HEK293 (cell line): ENCODE measurements at regions not wholly inside any gene's neighbourhood (a gene's known extent, or its start where the extent isn't known, plus 50 kb on each side); places are given as distances from the start of the nearest gene placed in this dataset.

Experiments
- CTCF ChIA-PET: fragments of 350-600 bp; formaldehyde crosslinking; extraction: SDS; loops from one replicate; lab custom pipeline; 2021; ENCODE audit warnings: antibody characterized with exemption; lab: Yijun Ruan, JAX
- POLR2A ChIA-PET: fragments of 300-600 bp; formaldehyde crosslinking; extraction: SDS; loops from one replicate; lab custom pipeline; 2020; ENCODE audit warnings: antibody characterized with exemption, inconsistent platforms; lab: Yijun Ruan, JAX
- H3K27ac ChIP-seq: fragments of 200-500 bp; sonication (Bioruptor generic); 2 replicates; pipeline ENCODE4 v1.5.1; 2014; ENCODE audit warnings: low read depth, low read length, control low read depth, inconsistent platforms; ENCODE audit errors: extremely low read depth
- H3K36me3 ChIP-seq, 2 experiments: fragments of 200-500 bp in 1 of 2; sonication (Bioruptor generic) in 1 of 2; 1 replicate in 1 of 2; 2 replicates in 1 of 2; pipeline ENCODE4 v1.5.1; 2014 to 2017; ENCODE audit warnings: inconsistent platforms in 2 of 2, low read length in 2 of 2; ENCODE audit not compliant: control insufficient read depth in 2 of 2, insufficient read depth in 1 of 2
- H3K4me1 ChIP-seq: fragments of 200-500 bp; sonication (Bioruptor generic); 2 replicates; pipeline ENCODE4 v1.5.1; 2014; ENCODE audit warnings: mild to moderate bottlenecking, low read length, inconsistent platforms; ENCODE audit not compliant: control insufficient read depth, insufficient read depth
- H3K4me3 ChIP-seq: 2 replicates; pipeline ENCODE4 v1.5.1; 2011; ENCODE audit warnings: low read depth, mild to moderate bottlenecking, control low read depth, low read length, moderate library complexity
- H3K9me3 ChIP-seq: fragments of 200-500 bp; sonication (Bioruptor generic); 2 replicates; pipeline ENCODE4 v1.5.1; 2014; ENCODE audit warnings: low read depth, low read length, inconsistent platforms; ENCODE audit not compliant: control insufficient read depth, insufficient read depth
- HOXD13 ChIP-seq: sonication (generic); formaldehyde crosslinking; IDR thresholded peaks from 2 replicates; pipeline ENCODE4 v1.8.0; 2022; ENCODE audit warnings: missing genetic modification reagents, borderline replicate concordance
- KLF1 ChIP-seq: fragments of 450-650 bp; formaldehyde crosslinking; IDR thresholded peaks from 2 replicates; pipeline ENCODE4 v1.5.1; 2016; ENCODE audit warnings: missing biosample characterization, missing genetic modification characterization
- SCRT2 ChIP-seq: fragments of 450-650 bp; formaldehyde crosslinking; IDR thresholded peaks from 2 replicates; pipeline ENCODE4 v1.5.1; 2016; ENCODE audit warnings: missing biosample characterization, missing genetic modification characterization
- YY1 ChIP-seq: fragments of 450-650 bp; formaldehyde crosslinking; IDR thresholded peaks from 2 replicates; pipeline ENCODE4 v1.5.1; 2018; ENCODE audit warnings: missing biosample characterization, missing genetic modification characterization
- ZBTB1 ChIP-seq: fragments of 450-650 bp; formaldehyde crosslinking; IDR thresholded peaks from 2 replicates; pipeline ENCODE4 v1.5.1; 2016; ENCODE audit warnings: missing biosample characterization, missing genetic modification characterization
- ZBTB20 ChIP-seq: fragments of 450-650 bp; formaldehyde crosslinking; IDR thresholded peaks from 2 replicates; pipeline ENCODE4 v1.5.1; 2016; ENCODE audit warnings: missing biosample characterization, missing genetic modification characterization
- ZBTB7A ChIP-seq: fragments of 450-650 bp; formaldehyde crosslinking; IDR thresholded peaks from 2 replicates; pipeline ENCODE4 v1.5.1; 2016; ENCODE audit warnings: low read depth, missing biosample characterization, missing genetic modification characterization
- ZBTB8A ChIP-seq: fragments of 450-650 bp; formaldehyde crosslinking; IDR thresholded peaks from 2 replicates; pipeline ENCODE4 v1.5.1; 2016; ENCODE audit warnings: missing biosample characterization, missing genetic modification characterization
- ZFP37 ChIP-seq: fragments of 450-650 bp; formaldehyde crosslinking; IDR thresholded peaks from 2 replicates; pipeline ENCODE4 v1.5.1; 2016; ENCODE audit warnings: missing biosample characterization, missing genetic modification characterization
- ZNF169 ChIP-seq: fragments of 450-650 bp; formaldehyde crosslinking; IDR thresholded peaks from 2 replicates; pipeline ENCODE4 v1.5.1; 2016; ENCODE audit warnings: missing biosample characterization, missing genetic modification characterization
- ZNF391 ChIP-seq: fragments of 450-650 bp; formaldehyde crosslinking; IDR thresholded peaks from 2 replicates; pipeline ENCODE4 v1.5.1; 2016; ENCODE audit warnings: low read depth, missing biosample characterization, missing genetic modification characterization, borderline replicate concordance
- ZNF558 ChIP-seq: fragments of 450-650 bp; formaldehyde crosslinking; IDR thresholded peaks from 2 replicates; pipeline ENCODE4 v1.5.1; 2016; ENCODE audit warnings: missing biosample characterization, missing genetic modification characterization
- ZNF560 ChIP-seq: fragments of 450-650 bp; formaldehyde crosslinking; IDR thresholded peaks from 2 replicates; pipeline ENCODE4 v1.5.1; 2017; ENCODE audit warnings: missing biosample characterization, missing genetic modification characterization, borderline replicate concordance
- ZNF561 ChIP-seq: fragments of 450-650 bp; IDR thresholded peaks from 2 replicates; pipeline ENCODE4 v1.5.1; 2018; ENCODE audit warnings: missing biosample characterization, missing genetic modification characterization, borderline replicate concordance
- ZNF677 ChIP-seq: fragments of 450-650 bp; IDR thresholded peaks from 2 replicates; pipeline ENCODE4 v1.5.0; 2018; ENCODE audit warnings: missing biosample characterization, mild to moderate bottlenecking, missing genetic modification characterization, moderate library complexity
- ZNF830 ChIP-seq: fragments of 450-650 bp; IDR thresholded peaks from 2 replicates; pipeline ENCODE4 v1.5.0; 2018; ENCODE audit warnings: missing biosample characterization, missing genetic modification characterization, low read depth, mild to moderate bottlenecking, moderate library complexity
- TF ChIP-seq, protein P1 (sequence below): fragments of 450-650 bp; formaldehyde crosslinking; IDR thresholded peaks from 2 replicates; pipeline ENCODE4 v1.5.1; 2016; ENCODE audit warnings: missing biosample characterization, missing genetic modification characterization
- TF ChIP-seq, protein P2 (sequence below): fragments of 450-650 bp; formaldehyde crosslinking; IDR thresholded peaks from 2 replicates; pipeline ENCODE4 v1.5.1; 2017; ENCODE audit warnings: missing biosample characterization, missing genetic modification characterization
- TF ChIP-seq, protein P3 (sequence below): fragments of 450-650 bp; formaldehyde crosslinking; IDR thresholded peaks from 2 replicates; pipeline ENCODE4 v1.5.1; 2016; ENCODE audit warnings: missing biosample characterization, missing genetic modification characterization, borderline replicate concordance
- TF ChIP-seq, protein P4 (sequence below): fragments of 450-650 bp; formaldehyde crosslinking; conservative IDR thresholded peaks from 2 replicates; pipeline ENCODE4 v1.5.1; 2016; ENCODE audit warnings: low read depth, missing biosample characterization, missing genetic modification characterization
- TF ChIP-seq, protein P5 (sequence below): fragments of 450-650 bp; formaldehyde crosslinking; IDR thresholded peaks from 2 replicates; pipeline ENCODE4 v1.5.1; 2016; ENCODE audit warnings: missing biosample characterization, missing genetic modification characterization, borderline replicate concordance

DNA sequence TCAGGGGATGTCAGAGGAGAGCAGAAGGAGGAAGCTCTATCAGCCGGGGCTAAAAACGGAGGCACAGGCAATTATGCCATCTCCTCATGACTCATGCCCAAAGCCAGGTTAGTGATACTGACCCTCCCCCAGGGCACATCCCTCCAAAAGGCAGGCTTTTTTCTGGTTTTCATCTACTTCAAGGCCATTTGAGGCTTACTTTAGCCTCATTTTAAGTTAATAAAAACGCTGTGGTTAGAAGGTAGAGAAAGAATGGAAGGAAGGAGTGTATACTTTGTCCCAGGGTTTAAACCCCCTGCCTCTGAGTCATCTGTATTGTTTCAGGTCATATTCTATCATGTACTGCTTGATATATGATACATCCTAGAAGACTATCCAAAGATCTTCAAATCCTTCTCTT, 89.7 kb upstream of the NDP start (continued):
- TF ChIP-seq, protein P1, sequence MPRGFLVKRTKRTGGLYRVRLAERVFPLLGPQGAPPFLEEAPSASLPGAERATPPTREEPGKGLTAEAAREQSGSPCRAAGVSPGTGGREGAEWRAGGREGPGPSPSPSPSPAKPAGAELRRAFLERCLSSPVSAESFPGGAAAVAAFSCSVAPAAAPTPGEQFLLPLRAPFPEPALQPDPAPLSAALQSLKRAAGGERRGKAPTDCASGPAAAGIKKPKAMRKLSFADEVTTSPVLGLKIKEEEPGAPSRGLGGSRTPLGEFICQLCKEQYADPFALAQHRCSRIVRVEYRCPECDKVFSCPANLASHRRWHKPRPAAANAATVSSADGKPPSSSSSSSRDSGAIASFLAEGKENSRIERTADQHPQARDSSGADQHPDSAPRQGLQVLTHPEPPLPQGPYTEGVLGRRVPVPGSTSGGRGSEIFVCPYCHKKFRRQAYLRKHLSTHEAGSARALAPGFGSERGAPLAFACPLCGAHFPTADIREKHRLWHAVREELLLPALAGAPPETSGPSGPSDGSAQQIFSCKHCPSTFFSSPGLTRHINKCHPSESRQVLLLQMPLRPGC (tag by site-specific recombination) = no peak
- TF ChIP-seq ZNF169 (tag by site-specific recombination) (no peak), ZBTB7A (tag by site-specific recombination) (no peak), ZBTB8A (no peak), ZNF391 (tag by site-specific recombination) (no peak), ZNF677 (tag by site-specific recombination) (no peak), ZNF560 (tag by site-specific recombination) (no peak), YY1 (tag by site-specific recombination) (no peak), ZNF558 (tag by site-specific recombination) (no peak), SCRT2 (tag by site-specific recombination) (no peak), ZBTB1 (tag by site-specific recombination) (no peak)
- TF ChIP-seq, protein P2, sequence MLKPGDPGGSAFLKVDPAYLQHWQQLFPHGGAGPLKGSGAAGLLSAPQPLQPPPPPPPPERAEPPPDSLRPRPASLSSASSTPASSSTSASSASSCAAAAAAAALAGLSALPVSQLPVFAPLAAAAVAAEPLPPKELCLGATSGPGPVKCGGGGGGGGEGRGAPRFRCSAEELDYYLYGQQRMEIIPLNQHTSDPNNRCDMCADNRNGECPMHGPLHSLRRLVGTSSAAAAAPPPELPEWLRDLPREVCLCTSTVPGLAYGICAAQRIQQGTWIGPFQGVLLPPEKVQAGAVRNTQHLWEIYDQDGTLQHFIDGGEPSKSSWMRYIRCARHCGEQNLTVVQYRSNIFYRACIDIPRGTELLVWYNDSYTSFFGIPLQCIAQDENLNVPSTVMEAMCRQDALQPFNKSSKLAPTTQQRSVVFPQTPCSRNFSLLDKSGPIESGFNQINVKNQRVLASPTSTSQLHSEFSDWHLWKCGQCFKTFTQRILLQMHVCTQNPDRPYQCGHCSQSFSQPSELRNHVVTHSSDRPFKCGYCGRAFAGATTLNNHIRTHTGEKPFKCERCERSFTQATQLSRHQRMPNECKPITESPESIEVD (tag by site-specific recombination) = no peak
- TF ChIP-seq, protein P3, sequence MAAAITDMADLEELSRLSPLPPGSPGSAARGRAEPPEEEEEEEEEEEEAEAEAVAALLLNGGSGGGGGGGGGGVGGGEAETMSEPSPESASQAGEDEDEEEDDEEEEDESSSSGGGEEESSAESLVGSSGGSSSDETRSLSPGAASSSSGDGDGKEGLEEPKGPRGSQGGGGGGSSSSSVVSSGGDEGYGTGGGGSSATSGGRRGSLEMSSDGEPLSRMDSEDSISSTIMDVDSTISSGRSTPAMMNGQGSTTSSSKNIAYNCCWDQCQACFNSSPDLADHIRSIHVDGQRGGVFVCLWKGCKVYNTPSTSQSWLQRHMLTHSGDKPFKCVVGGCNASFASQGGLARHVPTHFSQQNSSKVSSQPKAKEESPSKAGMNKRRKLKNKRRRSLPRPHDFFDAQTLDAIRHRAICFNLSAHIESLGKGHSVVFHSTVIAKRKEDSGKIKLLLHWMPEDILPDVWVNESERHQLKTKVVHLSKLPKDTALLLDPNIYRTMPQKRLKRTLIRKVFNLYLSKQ = no peak
- TF ChIP-seq, protein P4, sequence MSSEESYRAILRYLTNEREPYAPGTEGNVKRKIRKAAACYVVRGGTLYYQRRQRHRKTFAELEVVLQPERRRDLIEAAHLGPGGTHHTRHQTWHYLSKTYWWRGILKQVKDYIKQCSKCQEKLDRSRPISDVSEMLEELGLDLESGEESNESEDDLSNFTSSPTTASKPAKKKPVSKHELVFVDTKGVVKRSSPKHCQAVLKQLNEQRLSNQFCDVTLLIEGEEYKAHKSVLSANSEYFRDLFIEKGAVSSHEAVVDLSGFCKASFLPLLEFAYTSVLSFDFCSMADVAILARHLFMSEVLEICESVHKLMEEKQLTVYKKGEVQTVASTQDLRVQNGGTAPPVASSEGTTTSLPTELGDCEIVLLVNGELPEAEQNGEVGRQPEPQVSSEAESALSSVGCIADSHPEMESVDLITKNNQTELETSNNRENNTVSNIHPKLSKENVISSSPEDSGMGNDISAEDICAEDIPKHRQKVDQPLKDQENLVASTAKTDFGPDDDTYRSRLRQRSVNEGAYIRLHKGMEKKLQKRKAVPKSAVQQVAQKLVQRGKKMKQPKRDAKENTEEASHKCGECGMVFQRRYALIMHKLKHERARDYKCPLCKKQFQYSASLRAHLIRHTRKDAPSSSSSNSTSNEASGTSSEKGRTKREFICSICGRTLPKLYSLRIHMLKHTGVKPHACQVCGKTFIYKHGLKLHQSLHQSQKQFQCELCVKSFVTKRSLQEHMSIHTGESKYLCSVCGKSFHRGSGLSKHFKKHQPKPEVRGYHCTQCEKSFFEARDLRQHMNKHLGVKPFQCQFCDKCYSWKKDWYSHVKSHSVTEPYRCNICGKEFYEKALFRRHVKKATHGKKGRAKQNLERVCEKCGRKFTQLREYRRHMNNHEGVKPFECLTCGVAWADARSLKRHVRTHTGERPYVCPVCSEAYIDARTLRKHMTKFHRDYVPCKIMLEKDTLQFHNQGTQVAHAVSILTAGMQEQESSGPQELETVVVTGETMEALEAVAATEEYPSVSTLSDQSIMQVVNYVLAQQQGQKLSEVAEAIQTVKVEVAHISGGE (tag by site-specific recombination) = no peak

DNA sequence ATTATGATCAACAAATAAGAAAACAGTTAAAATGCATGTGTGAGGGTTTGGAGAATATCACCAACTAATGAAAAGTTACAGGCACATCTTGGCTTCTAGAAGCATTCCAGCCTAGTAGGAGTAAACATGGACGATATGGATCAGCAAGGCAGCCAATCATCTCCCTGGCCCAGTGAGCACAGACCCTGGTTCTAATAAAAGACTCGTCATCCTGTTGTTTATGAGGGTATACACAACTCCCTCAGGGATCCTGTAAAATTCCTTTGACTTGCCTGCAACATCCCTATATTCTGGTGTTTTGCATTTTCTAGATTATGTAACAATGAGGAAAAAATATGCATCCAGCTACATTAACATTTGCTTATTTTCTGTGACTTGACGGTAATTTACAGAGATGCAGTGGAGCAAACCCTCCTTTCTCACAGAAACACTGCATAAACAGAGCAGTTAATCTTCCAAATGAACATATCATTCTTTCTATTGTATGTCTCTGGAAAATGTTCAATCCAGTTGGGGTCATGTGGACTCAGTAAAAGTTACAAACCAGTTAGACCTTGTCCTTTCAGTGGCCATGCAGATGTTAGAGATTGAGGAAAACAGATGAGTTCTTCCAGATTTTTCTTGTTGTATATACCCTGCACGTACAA, 88.9 kb upstream of the NDP start:
- no peaks in the 10 kb centered on the region for H3K9me3 ChIP-seq
- CTCF ChIA-PET = interaction anchor here (0.5 kb wide), 1 partner anchor 725 kb away, joined by 4 read pairs; no protein-coding TSS in a partner anchor
- POLR2A ChIA-PET = no interaction called here
- H3K27ac ChIP-seq = no peak overlapping the region
- no peak overlapping the region for H3K4me3 ChIP-seq
- no peaks in the 10 kb centered on the region for H3K4me1 ChIP-seq
- H3K36me3 ChIP-seq = no peaks in the 10 kb centered on the region
- TF ChIP-seq, protein P5, sequence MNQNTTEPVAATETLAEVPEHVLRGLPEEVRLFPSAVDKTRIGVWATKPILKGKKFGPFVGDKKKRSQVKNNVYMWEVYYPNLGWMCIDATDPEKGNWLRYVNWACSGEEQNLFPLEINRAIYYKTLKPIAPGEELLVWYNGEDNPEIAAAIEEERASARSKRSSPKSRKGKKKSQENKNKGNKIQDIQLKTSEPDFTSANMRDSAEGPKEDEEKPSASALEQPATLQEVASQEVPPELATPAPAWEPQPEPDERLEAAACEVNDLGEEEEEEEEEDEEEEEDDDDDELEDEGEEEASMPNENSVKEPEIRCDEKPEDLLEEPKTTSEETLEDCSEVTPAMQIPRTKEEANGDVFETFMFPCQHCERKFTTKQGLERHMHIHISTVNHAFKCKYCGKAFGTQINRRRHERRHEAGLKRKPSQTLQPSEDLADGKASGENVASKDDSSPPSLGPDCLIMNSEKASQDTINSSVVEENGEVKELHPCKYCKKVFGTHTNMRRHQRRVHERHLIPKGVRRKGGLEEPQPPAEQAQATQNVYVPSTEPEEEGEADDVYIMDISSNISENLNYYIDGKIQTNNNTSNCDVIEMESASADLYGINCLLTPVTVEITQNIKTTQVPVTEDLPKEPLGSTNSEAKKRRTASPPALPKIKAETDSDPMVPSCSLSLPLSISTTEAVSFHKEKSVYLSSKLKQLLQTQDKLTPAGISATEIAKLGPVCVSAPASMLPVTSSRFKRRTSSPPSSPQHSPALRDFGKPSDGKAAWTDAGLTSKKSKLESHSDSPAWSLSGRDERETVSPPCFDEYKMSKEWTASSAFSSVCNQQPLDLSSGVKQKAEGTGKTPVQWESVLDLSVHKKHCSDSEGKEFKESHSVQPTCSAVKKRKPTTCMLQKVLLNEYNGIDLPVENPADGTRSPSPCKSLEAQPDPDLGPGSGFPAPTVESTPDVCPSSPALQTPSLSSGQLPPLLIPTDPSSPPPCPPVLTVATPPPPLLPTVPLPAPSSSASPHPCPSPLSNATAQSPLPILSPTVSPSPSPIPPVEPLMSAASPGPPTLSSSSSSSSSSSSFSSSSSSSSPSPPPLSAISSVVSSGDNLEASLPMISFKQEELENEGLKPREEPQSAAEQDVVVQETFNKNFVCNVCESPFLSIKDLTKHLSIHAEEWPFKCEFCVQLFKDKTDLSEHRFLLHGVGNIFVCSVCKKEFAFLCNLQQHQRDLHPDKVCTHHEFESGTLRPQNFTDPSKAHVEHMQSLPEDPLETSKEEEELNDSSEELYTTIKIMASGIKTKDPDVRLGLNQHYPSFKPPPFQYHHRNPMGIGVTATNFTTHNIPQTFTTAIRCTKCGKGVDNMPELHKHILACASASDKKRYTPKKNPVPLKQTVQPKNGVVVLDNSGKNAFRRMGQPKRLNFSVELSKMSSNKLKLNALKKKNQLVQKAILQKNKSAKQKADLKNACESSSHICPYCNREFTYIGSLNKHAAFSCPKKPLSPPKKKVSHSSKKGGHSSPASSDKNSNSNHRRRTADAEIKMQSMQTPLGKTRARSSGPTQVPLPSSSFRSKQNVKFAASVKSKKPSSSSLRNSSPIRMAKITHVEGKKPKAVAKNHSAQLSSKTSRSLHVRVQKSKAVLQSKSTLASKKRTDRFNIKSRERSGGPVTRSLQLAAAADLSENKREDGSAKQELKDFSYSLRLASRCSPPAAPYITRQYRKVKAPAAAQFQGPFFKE (tag by site-specific recombination) = no peak
- TF ChIP-seq ZNF561 (tag by site-specific recombination) (no peak), ZFP37 (no peak), ZBTB20 (tag by site-specific recombination) (no peak), HOXD13 (CRISPR knock-in tag) (no peak), ZNF830 (no peak), KLF1 (tag by site-specific recombination) (no peak)
